Choroid plexus epithelial cell (primary cell): ENCODE measurements at regions not wholly inside any gene's neighbourhood (a gene's known extent, or its start where the extent isn't known, plus 50 kb on each side); places are given as distances from the start of the nearest gene placed in this dataset.
"Not testable (repeated sequence)": the region's sequence is repeated elsewhere in the genome, so short reads cannot be mapped to it uniquely, and the experiment has no call there.

ENCODE experiments used
- DNase-seq: peaks from one replicate; pipeline ENCODE4 v3.0.0-alpha.2; 2010; ENCODE audit warnings: low read depth
- H3K4me3 ChIP-seq: 2 replicates; pipeline ENCODE4 v1.5.1; 2011; ENCODE audit warnings: low read depth, mild to moderate bottlenecking, control low read depth, low read length, moderate library complexity
- TF ChIP-seq, protein P1 (sequence below): conservative IDR thresholded peaks from 2 replicates; pipeline ENCODE4 v1.5.1; 2011; ENCODE audit warnings: low read depth, mild to moderate bottlenecking, control low read depth, inconsistent platforms, low read length, moderate library complexity

DNA sequence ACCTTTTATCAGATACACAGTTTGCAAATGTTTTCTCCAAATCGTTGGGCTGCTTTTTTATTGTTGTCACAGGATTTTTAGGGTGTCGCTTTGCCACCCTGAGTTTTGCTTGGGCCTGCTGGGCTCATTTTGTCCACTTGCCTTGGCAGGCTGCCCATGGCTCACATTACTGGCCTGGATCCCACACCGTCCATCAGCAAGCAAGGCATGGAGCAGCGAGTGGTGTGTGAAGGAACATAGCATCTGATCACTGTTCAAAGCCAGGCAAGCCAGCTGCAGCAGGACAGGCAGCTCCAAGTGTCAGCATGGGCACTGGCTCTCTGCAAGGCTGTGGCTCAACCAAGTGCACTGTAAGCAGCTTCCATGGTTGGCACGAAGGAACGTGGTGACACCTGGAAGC is 261.4 kb upstream of the TECRL start:
- DNase-seq = no peak
- H3K4me3 ChIP-seq = no peak overlapping the region
- TF ChIP-seq, protein P1, sequence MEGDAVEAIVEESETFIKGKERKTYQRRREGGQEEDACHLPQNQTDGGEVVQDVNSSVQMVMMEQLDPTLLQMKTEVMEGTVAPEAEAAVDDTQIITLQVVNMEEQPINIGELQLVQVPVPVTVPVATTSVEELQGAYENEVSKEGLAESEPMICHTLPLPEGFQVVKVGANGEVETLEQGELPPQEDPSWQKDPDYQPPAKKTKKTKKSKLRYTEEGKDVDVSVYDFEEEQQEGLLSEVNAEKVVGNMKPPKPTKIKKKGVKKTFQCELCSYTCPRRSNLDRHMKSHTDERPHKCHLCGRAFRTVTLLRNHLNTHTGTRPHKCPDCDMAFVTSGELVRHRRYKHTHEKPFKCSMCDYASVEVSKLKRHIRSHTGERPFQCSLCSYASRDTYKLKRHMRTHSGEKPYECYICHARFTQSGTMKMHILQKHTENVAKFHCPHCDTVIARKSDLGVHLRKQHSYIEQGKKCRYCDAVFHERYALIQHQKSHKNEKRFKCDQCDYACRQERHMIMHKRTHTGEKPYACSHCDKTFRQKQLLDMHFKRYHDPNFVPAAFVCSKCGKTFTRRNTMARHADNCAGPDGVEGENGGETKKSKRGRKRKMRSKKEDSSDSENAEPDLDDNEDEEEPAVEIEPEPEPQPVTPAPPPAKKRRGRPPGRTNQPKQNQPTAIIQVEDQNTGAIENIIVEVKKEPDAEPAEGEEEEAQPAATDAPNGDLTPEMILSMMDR = no peak

DNA sequence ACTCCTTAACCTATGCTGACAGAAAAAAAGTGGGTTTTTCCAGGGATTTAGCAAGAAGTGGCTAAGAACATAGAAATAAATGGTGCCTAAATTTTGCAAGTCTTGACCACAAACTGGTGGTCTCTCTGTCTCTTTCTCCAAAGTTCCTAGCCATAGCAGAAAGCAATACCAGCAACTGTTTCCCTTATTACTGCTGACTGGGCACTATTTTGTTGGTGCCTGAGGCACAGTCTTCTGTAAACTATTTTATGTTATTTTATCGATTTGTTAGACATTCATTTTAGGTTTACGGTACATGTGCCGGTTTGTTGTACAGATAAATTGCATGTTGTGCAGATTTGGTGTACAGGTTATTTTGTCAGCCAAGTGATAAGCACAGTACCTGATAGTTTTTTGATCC is 234.6 kb upstream of the TECRL start:
- DNase-seq = no peak
- TF ChIP-seq, protein P1 = no peak
- H3K4me3 ChIP-seq = no peak overlapping the region

DNA sequence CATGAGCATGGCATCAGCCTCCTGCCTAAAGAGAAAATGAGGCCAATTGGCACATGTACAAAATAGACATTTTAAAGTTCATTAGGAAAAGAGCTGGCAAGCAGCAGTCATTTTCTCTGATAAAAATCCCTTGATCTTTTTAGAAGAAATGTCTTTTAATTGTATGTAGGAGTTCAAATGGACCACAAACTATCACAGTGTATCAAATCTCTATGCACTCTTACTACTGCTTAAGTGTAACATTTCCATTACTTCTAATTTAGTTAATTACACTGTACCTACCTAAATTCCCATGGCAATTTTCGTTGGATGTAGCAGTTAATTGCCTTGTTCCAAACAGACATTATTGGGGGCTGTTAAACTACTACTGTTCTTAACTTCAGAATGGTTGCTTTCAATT is 233.7 kb upstream of the TECRL start:
- H3K4me3 ChIP-seq = no peak overlapping the region
- TF ChIP-seq, protein P1 = no peak
- DNase-seq = no peak

DNA sequence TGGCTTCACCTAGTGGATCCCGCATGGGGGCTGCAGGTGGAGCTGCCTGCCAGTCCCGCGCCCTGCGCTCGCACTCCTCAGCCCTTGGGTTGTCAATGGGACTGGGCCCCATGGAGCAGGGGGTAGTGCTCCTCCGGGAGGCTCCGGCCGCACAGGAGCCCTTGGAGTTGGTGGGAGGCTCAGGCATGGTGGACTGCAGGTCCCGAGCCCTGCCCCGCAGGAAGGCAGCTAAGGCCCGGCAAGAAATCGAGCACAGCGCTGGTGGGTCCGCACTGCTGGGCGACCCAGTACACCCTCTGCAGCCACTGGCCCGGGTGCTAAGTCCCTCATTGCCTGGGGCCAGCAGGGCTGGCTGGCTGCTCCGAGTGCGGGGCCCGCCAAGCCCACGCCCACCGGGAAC is 231.2 kb upstream of the TECRL start:
- not testable (repeated sequence) for H3K4me3 ChIP-seq, DNase-seq

DNA sequence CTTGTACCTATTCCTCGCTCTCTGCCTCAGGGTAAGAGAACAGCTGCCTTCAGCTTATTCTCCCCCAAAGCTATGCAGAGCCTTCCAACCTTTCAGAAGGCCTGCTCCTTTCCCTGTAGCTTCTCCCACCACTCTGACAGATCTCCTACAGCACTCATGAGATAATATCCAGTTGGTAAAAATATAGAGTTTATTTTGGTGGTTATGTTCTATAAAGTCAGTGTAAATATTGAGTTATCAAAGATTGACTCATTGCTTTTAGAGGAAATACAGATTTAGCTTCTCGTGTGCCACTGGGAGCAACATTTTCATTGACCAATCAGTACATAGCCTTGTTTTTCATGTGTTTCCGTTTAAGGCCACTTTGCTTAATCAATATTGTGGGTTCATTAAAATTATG is 216.2 kb upstream of the TECRL start:
- no peak overlapping the region for H3K4me3 ChIP-seq
- no peak for DNase-seq
- TF ChIP-seq, protein P1 = no peak

DNA sequence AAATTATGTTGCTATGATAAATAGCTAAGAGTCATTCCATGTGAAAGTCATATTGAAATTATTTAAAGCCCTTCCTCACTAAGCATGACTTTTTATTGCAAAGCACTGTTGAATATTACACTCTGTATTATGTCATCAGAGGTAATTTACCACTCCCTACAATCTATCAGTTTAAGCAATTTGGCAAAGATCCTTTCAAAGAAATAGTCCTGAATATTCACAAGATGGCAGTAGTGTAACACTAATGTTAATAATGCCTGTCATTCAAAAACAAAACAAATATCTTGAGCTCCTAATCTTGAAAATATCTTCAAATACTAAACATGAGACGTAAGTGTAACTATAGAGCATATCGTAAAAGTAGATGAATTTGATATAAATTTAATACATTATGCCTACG is 208.6 kb upstream of the TECRL start:
- no peak for DNase-seq
- no peak overlapping the region for H3K4me3 ChIP-seq
- TF ChIP-seq, protein P1 = no peak

DNA sequence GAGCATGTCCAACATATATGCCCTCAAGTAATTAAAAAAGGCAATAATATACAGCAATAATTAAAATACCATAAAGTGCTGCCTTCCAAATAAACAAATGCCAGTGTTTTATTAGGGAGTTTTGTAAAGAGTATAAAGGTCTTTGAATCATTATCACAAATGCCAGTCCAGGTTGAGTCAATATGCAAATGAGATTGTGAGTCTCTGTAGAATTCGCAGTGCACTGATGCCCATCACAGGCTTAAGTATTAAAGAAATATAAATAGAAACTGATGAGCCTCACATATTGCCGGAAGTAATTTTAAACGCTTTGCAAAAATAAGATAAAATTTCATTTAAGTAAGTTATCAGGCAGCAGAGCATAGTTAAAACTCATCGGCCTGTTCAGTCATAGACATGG is 205.0 kb upstream of the TECRL start:
- no peak overlapping the region for H3K4me3 ChIP-seq
- DNase-seq = no peak
- TF ChIP-seq, protein P1 = no peak

DNA sequence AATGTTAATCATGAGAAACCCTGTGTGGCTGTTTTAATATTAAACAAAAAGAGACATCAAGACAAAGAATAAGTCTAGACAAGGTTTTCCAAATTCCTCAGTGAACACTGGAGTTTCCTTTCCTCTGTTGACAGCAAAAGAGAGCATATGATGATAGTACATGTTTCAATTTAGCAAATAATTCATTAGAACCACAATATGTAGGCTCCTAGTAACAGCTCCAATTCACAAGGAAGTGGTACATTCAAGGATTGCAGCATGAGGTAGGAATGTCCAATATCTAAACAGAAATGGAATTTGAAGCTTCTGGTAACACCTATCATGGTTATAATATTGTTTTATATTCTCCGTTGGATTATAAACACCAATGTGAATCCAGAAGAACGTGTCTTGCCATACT is 203.8 kb upstream of the TECRL start:
- no peak for DNase-seq
- H3K4me3 ChIP-seq = no peak overlapping the region
- TF ChIP-seq, protein P1 = no peak
